ENCODE measurements at regions not wholly inside any gene's neighbourhood (a gene's known extent, or its start where the extent isn't known, plus 50 kb on each side); places are given as distances from the start of the nearest gene placed in this dataset.

GRCh38 chr2:104746858-104747257 is 107.1 kb upstream of the POU3F3 start:
- DNase-seq (ENCODE audit: low read depth in 2 of 2) = no peak
- Histone ChIP-seq H3K36me3 (ENCODE audit: control insufficient read depth, insufficient read depth, low read length) (no peaks in the 10 kb centered on the region), H3K27me3 (ENCODE audit: control insufficient read depth, insufficient read depth, low read length) (no peaks in the 10 kb centered on the region), H3K4me1 (ENCODE audit: control insufficient read depth, extremely low read depth, insufficient read depth, low read length) (no peaks in the 10 kb centered on the region), H3K79me2 (ENCODE audit: control insufficient read depth, insufficient read depth, low read length) (no peaks in the 10 kb centered on the region), H3K4me2 (ENCODE audit: extremely low read depth, insufficient read depth, low read length) (no peak overlapping the region), H2AFZ (ENCODE audit: low read length) (no peak overlapping the region), H3K27ac (ENCODE audit: insufficient read depth, low read length) (no peak overlapping the region), H3K9me3 (ENCODE audit: control insufficient read depth, insufficient read depth, low read depth, low read length) (no peaks in the 10 kb centered on the region), H3K4me3 (replicated peaks in 1 of 4; ENCODE audit: control extremely low read depth in 1 of 4, insufficient read depth in 1 of 4, low read depth in 3 of 4, low read length in 4 of 4) (no peak overlapping the region), H4K20me1 (ENCODE audit: control insufficient read depth, extremely low read depth, insufficient read depth, low read length) (no peaks in the 10 kb centered on the region), H3K9ac (ENCODE audit: insufficient read depth, low read length) (no peak overlapping the region)
- TF ChIP-seq EZH2 (IDR thresholded peaks at IDR 0.05; ENCODE audit: low read length, missing control alignments) (no peak), CTCF (conservative IDR thresholded peaks at IDR 0.05 in 1 of 2, IDR thresholded peaks at IDR 0.05 in 1 of 2; ENCODE audit: low read depth in 1 of 2, low read length in 2 of 2) (no peak)

DNA sequence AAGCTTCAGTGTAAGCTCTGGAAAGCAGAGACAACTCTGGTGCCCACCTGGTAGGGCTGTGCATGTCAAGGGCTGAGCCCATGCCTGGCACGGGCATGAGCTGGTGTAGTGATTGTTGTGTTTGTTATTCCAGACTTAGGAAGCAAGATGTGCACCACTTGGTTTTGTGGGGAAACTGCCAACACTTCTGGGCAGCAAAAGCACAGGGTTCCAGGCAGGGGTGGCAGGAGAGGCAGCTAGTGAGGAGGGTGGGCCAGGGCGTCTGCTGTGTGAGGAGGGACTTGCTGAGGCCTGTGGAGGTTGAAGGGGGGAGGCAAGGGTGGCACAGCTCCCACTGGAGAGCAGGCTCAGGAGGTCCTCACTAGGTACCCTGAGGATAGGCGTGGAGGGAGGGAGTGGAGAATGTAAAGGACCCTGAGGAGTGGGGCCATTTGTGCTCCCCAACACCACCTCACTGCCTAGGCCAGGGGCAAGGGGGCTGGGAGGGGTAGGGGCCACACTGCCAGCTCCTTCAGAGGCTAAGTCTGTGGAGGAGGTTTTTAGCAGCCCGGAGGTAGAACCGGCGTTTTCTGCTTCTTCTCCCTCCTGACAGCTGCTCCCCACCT is 104.0 kb upstream of the POU3F3 start:
- Histone ChIP-seq H3K4me2 (ENCODE audit: extremely low read depth, insufficient read depth, low read length) (no peak overlapping the region), H4K20me1 (ENCODE audit: control insufficient read depth, extremely low read depth, insufficient read depth, low read length) (no peaks in the 10 kb centered on the region), H3K36me3 (ENCODE audit: control insufficient read depth, insufficient read depth, low read length) (no peaks in the 10 kb centered on the region), H3K27ac (ENCODE audit: insufficient read depth, low read length) (no peak overlapping the region), H2AFZ (ENCODE audit: low read length) (no peak overlapping the region), H3K27me3 (ENCODE audit: control insufficient read depth, insufficient read depth, low read length) (no peaks in the 10 kb centered on the region), H3K4me1 (ENCODE audit: control insufficient read depth, extremely low read depth, insufficient read depth, low read length) (no peaks in the 10 kb centered on the region), H3K9ac (ENCODE audit: insufficient read depth, low read length) (no peak overlapping the region), H3K4me3 (replicated peaks in 1 of 4; ENCODE audit: control extremely low read depth in 1 of 4, insufficient read depth in 1 of 4, low read depth in 3 of 4, low read length in 4 of 4) (no peak overlapping the region), H3K79me2 (ENCODE audit: control insufficient read depth, insufficient read depth, low read length) (no peaks in the 10 kb centered on the region), H3K9me3 (ENCODE audit: control insufficient read depth, insufficient read depth, low read depth, low read length) (no peaks in the 10 kb centered on the region)
- TF ChIP-seq EZH2 (IDR thresholded peaks at IDR 0.05; ENCODE audit: low read length, missing control alignments) = no peak
- no peak for TF ChIP-seq CTCF (conservative IDR thresholded peaks at IDR 0.05 in 1 of 2, IDR thresholded peaks at IDR 0.05 in 1 of 2; ENCODE audit: low read depth in 1 of 2, low read length in 2 of 2)
- no peak for DNase-seq (ENCODE audit: low read depth in 2 of 2)

DNA sequence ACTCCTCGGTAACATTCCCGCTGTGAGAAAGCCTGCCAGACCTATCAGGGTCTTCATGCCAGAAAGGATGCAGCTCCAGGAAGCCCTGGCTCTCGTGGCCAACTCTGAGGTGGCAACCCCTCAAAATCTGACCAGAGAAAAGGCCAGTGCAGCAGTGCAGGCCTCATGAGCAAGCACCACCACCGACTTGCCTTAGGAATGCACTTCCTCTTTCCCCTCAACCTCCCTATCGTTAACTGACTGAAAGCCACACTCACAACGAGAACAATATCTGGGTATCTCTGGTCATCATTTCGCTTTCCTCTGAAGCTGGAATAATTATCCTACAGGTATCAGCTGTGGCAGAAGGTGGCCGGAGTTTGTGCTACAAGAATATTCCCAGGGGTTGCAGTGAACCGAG is 101.4 kb upstream of the POU3F3 start:
- DNase-seq (ENCODE audit: low read depth in 2 of 2) = no peak
- no peak overlapping the region for H2AFZ ChIP-seq (ENCODE audit: low read length)
- no peaks in the 10 kb centered on the region for H3K36me3 ChIP-seq (ENCODE audit: control insufficient read depth, insufficient read depth, low read length)
- no peak overlapping the region for H3K27ac ChIP-seq (ENCODE audit: insufficient read depth, low read length)
- H3K9me3 ChIP-seq (ENCODE audit: control insufficient read depth, insufficient read depth, low read depth, low read length) = no peaks in the 10 kb centered on the region
- no peak for TF ChIP-seq EZH2 (IDR thresholded peaks at IDR 0.05; ENCODE audit: low read length, missing control alignments)
- no peak for TF ChIP-seq CTCF (conservative IDR thresholded peaks at IDR 0.05 in 1 of 2, IDR thresholded peaks at IDR 0.05 in 1 of 2; ENCODE audit: low read depth in 1 of 2, low read length in 2 of 2)
- no peak overlapping the region for H3K9ac ChIP-seq (ENCODE audit: insufficient read depth, low read length)
- no peak overlapping the region for H3K4me2 ChIP-seq (ENCODE audit: extremely low read depth, insufficient read depth, low read length)
- H3K4me3 ChIP-seq (replicated peaks in 1 of 4; ENCODE audit: control extremely low read depth in 1 of 4, insufficient read depth in 1 of 4, low read depth in 3 of 4, low read length in 4 of 4) = no peak overlapping the region
- no peaks in the 10 kb centered on the region for H3K4me1 ChIP-seq (ENCODE audit: control insufficient read depth, extremely low read depth, insufficient read depth, low read length)
- no peaks in the 10 kb centered on the region for H3K27me3 ChIP-seq (ENCODE audit: control insufficient read depth, insufficient read depth, low read length)
- no peaks in the 10 kb centered on the region for H4K20me1 ChIP-seq (ENCODE audit: control insufficient read depth, extremely low read depth, insufficient read depth, low read length)
- H3K79me2 ChIP-seq (ENCODE audit: control insufficient read depth, insufficient read depth, low read length) = no peaks in the 10 kb centered on the region

Data from fibroblast of lung (primary cell).